IMR-90 (cell line): ENCODE measurements at regions not wholly inside any gene's neighbourhood (a gene's known extent, or its start where the extent isn't known, plus 50 kb on each side); places are given as distances from the start of the nearest gene placed in this dataset.

ENCODE experiments used
- ATAC-seq: fragments of 200-7000 bp; cut with Tn5 transposase; 2 replicates; pipeline ENCODE4 v1.9.1; 2020; ENCODE audit warnings: low read depth, mild to moderate bottlenecking, moderate library complexity
- BruUV-seq: library from RNA; stranded (reverse); fragments of 400-500 nt; replicated peaks from 2 replicates; lab custom pipeline; 2021; lab: Mats Ljungman, UMichigan
- CTCF ChIA-PET: fragments of 300-600 bp; formaldehyde crosslinking; extraction: SDS; loops from one replicate; lab custom pipeline; 2021; ENCODE audit warnings: antibody characterized with exemption; lab: Yijun Ruan, JAX
- POLR2A ChIA-PET: fragments of 300-600 bp; sonication (Branson Sonifier 250); formaldehyde crosslinking; loops from one replicate; lab custom pipeline; 2022; ENCODE audit warnings: antibody characterized with exemption; ENCODE audit not compliant: unreplicated experiment; lab: Charles Lee
- DNase-seq: peaks from one replicate; pipeline ENCODE4 v3.0.0; 2013
- H2AFZ ChIP-seq: replicated peaks from 2 replicates; pipeline ENCODE3; 2013; ENCODE audit warnings: low read length, mild to moderate bottlenecking; ENCODE audit not compliant: poor library complexity
- H2AK5ac ChIP-seq: 2 replicates; pipeline ENCODE4 v1.6.1; 2013; ENCODE audit warnings: low read depth, low read length, inconsistent platforms
- H2AK9ac ChIP-seq: replicated peaks from 2 replicates; pipeline ENCODE3; 2013; ENCODE audit warnings: mild to moderate bottlenecking, low read depth, low read length, moderate library complexity; ENCODE audit not compliant: poor library complexity
- H2BK120ac ChIP-seq: 2 replicates; pipeline ENCODE4 v1.6.1; 2013; ENCODE audit warnings: low read depth, low read length, inconsistent platforms
- H2BK15ac ChIP-seq: 3 replicates; pipeline ENCODE4 v1.6.1; 2013; ENCODE audit warnings: low read depth, low read length, inconsistent platforms
- H2BK20ac ChIP-seq: 2 replicates; pipeline ENCODE4 v1.6.1; 2013; ENCODE audit warnings: low read depth, mild to moderate bottlenecking, inconsistent platforms, low read length, moderate library complexity
- H2BK5ac ChIP-seq: 2 replicates; pipeline ENCODE4 v1.6.1; 2013; ENCODE audit warnings: mild to moderate bottlenecking, low read depth, low read length, inconsistent platforms; ENCODE audit not compliant: poor library complexity, severe bottlenecking
- H3K14ac ChIP-seq: replicated peaks from 2 replicates; pipeline ENCODE4 v1.6.1; 2013; ENCODE audit warnings: low read depth, low read length, inconsistent platforms
- H3K18ac ChIP-seq: 2 replicates; pipeline ENCODE4 v1.6.1; 2013; ENCODE audit warnings: low read depth, low read length, control low read depth
- H3K23ac ChIP-seq: 2 replicates; pipeline ENCODE4 v1.6.1; 2013; ENCODE audit warnings: low read depth, low read length, inconsistent platforms
- H3K27ac ChIP-seq: 2 replicates; pipeline ENCODE4 v1.5.1; 2013; ENCODE audit warnings: mild to moderate bottlenecking, control low read depth, low read length; ENCODE audit not compliant: insufficient read depth
- H3K27me3 ChIP-seq: 2 replicates; pipeline ENCODE4 v1.6.1; 2013; ENCODE audit warnings: low read length; ENCODE audit not compliant: control insufficient read depth, insufficient read depth
- H3K36me3 ChIP-seq: 2 replicates; pipeline ENCODE4 v1.6.1; 2013; ENCODE audit warnings: low read length, mixed read lengths; ENCODE audit not compliant: control insufficient read depth, insufficient read depth
- H3K4ac ChIP-seq: 2 replicates; pipeline ENCODE4 v1.6.1; 2013; ENCODE audit warnings: low read depth, low read length, inconsistent platforms
- H3K4me1 ChIP-seq: 2 replicates; pipeline ENCODE4 v1.6.1; 2013; ENCODE audit warnings: low read length, mixed read lengths; ENCODE audit not compliant: control insufficient read depth, insufficient read depth
- H3K4me2 ChIP-seq: 2 replicates; pipeline ENCODE4 v1.6.1; 2013; ENCODE audit warnings: low read depth, mild to moderate bottlenecking, control low read depth, low read length, moderate library complexity
- H3K4me3 ChIP-seq: 2 replicates; pipeline ENCODE4 v1.5.1; 2013; ENCODE audit warnings: low read depth, mild to moderate bottlenecking, control low read depth, low read length, moderate library complexity; ENCODE audit not compliant: insufficient read depth
- H3K56ac ChIP-seq: 2 replicates; pipeline ENCODE4 v1.6.1; 2013; ENCODE audit warnings: low read length, inconsistent platforms; ENCODE audit not compliant: insufficient read depth; ENCODE audit errors: extremely low read depth
- H3K79me1 ChIP-seq, 2 experiments: 2 replicates each; pipeline ENCODE4 v1.6.1; 2013; ENCODE audit warnings: low read length in 2 of 2, inconsistent platforms in 1 of 2, low read depth in 1 of 2
- H3K9ac ChIP-seq: 2 replicates; pipeline ENCODE4 v1.6.1; 2013; ENCODE audit warnings: low read depth, low read length, control low read depth
- H3K9me1 ChIP-seq: 2 replicates; pipeline ENCODE4 v1.6.1; 2013; ENCODE audit warnings: low read length, inconsistent platforms; ENCODE audit not compliant: insufficient read depth
- H3K9me3 ChIP-seq: 2 replicates; pipeline ENCODE4 v1.6.1; 2013; ENCODE audit warnings: low read length; ENCODE audit not compliant: control insufficient read depth, insufficient read depth
- H4K20me1 ChIP-seq: 2 replicates; pipeline ENCODE4 v1.6.1; 2013; ENCODE audit warnings: low read length, inconsistent platforms; ENCODE audit not compliant: insufficient read depth
- H4K5ac ChIP-seq: 2 replicates; pipeline ENCODE4 v1.6.1; 2013; ENCODE audit warnings: mild to moderate bottlenecking, low read depth, low read length, control low read depth
- H4K8ac ChIP-seq, 2 experiments: 2 replicates each; pipeline ENCODE4 v1.6.1; 2013; ENCODE audit warnings: low read depth in 2 of 2, low read length in 2 of 2, control low read depth in 1 of 2, inconsistent platforms in 1 of 2
- H4K91ac ChIP-seq: 2 replicates; pipeline ENCODE4 v1.6.1; 2013; ENCODE audit warnings: low read depth, low read length, inconsistent platforms; ENCODE audit not compliant: insufficient read depth
- CHD1 ChIP-seq: IDR thresholded peaks from 2 replicates; pipeline ENCODE4 v1.6.1; 2012; ENCODE audit warnings: low read depth, low read length, improper control_type of control experiment
- MAZ ChIP-seq: IDR thresholded peaks from 2 replicates; pipeline ENCODE4 v1.6.1; 2012; ENCODE audit warnings: low read depth, mild to moderate bottlenecking, low read length, improper control_type of control experiment, moderate library complexity, borderline replicate concordance
- RAD21 ChIP-seq: IDR thresholded peaks from 2 replicates; pipeline ENCODE4 v1.6.1; 2012; ENCODE audit warnings: low read length, improper control_type of control experiment
- RCOR1 ChIP-seq: IDR thresholded peaks from 2 replicates; pipeline ENCODE4 v1.6.1; 2012; ENCODE audit warnings: mild to moderate bottlenecking, low read length, improper control_type of control experiment; ENCODE audit not compliant: insufficient replicate concordance
- RFX5 ChIP-seq: IDR thresholded peaks from 2 replicates; pipeline ENCODE4 v1.8.0; 2012; ENCODE audit warnings: low read depth, mild to moderate bottlenecking, low read length, moderate library complexity
- WGBS, 2 experiments: methylation state at CpG; one replicate each; pipeline versions ENCODE4 v1.1.5 to v1.1.7; 2013; ENCODE audit warnings: missing lambda C conversion rate in 2 of 2; ENCODE audit not compliant: insufficient read length in 1 of 2; ENCODE audit errors: extremely low coverage in 2 of 2; 5-methylcytosine and 5-hydroxymethylcytosine counted together
- dilution Hi-C: fragments of 300-500 bp; cut with HindIII; formaldehyde crosslinking; loops from one replicate; pipeline ENCODE4 v1.14.3; 2018; ENCODE audit warnings: low sequenced_read_pairs; ENCODE audit not compliant: unreplicated experiment
- in situ Hi-C: fragments of 300-500 bp; cut with MboI; formaldehyde crosslinking; loops from 3 replicates; pipeline ENCODE4 v1.14.3; 2019; ENCODE audit warnings: low sequenced_read_pairs, inconsistent platforms, mixed read lengths
- intact Hi-C: fragments of 100-400 bp; cut with micrococcal nuclease; formaldehyde crosslinking; loops from 2 replicates; pipeline ENCODE4 v1.10.0; 2022

- TF ChIP-seq CHD1 (no peak), RAD21 (no peak), RFX5 (no peak), RCOR1 (no peak), MAZ (no peak)
- no peak overlapping the region for H2BK20ac ChIP-seq
- H2AK5ac ChIP-seq = no peak overlapping the region
- intact Hi-C loops = no loop called here
- POLR2A ChIA-PET = no interaction called here
- no peaks in the 10 kb centered on the region for H3K27me3 ChIP-seq
- no peaks in the 10 kb centered on the region for H3K79me1 ChIP-seq
- no peaks in the 10 kb centered on the region for H3K4me1 ChIP-seq
- H3K18ac ChIP-seq = no peak overlapping the region
- no peak overlapping the region for H2AFZ ChIP-seq
- H2BK5ac ChIP-seq = no peak overlapping the region
- H3K4ac ChIP-seq = no peak overlapping the region
- H3K9me3 ChIP-seq = no peaks in the 10 kb centered on the region
- DNase-seq (no peak), ATAC-seq (no peak)
- no peak overlapping the region for H3K23ac ChIP-seq
- no peak overlapping the region for H2BK15ac ChIP-seq
- no peaks in the 10 kb centered on the region for H4K20me1 ChIP-seq
- no peaks in the 10 kb centered on the region for H3K9me1 ChIP-seq
- H4K8ac ChIP-seq = no peak overlapping the region
- no peak overlapping the region for H2BK120ac ChIP-seq
- no TSS peak for BruUV-seq
- no peaks in the 10 kb centered on the region for H3K36me3 ChIP-seq
- no peak overlapping the region for H3K9ac ChIP-seq
- CTCF ChIA-PET = no interaction called here
- H3K27ac ChIP-seq = no peak overlapping the region
- no peak overlapping the region for H3K4me2 ChIP-seq
- H3K56ac ChIP-seq = no peak overlapping the region
- H4K5ac ChIP-seq = no peak overlapping the region
- dilution Hi-C loops = no loop called here
- H2AK9ac ChIP-seq = no peak overlapping the region
- in situ Hi-C loops = no loop called here
- no peak overlapping the region for H3K4me3 ChIP-seq
- 100% methylated on average over 1 of the region's 2 CpGs; no CpG with 5 or more reads in 1 of the 2 experiments for WGBS, 2 experiments
- no peak overlapping the region for H4K91ac ChIP-seq
- no peak overlapping the region for H3K14ac ChIP-seq
Measured at GRCh38 chr6:48922837-48923236, 540.2 kb downstream of the MMUT start.
